A549 (cell line): ENCODE measurements at regions not wholly inside any gene's neighbourhood (a gene's known extent, or its start where the extent isn't known, plus 50 kb on each side); places are given as distances from the start of the nearest gene placed in this dataset.

ENCODE experiments used
- ATAC-seq, 2 experiments: fragments of 200-7000 bp in 1 of 2; fragments of >200 bp in 1 of 2; cut with Nextera tagmentation in 1 of 2; cut with Tn5 transposase in 1 of 2; 3 replicates each; pipeline versions ENCODE4 v1.8.0 to v1.9.1; 2018 to 2020; ENCODE audit warnings: mild to moderate bottlenecking in 1 of 2, moderate library complexity in 1 of 2
- CTCF ChIA-PET: fragments of 300-600 bp; sonication (Branson Sonifier 250); formaldehyde crosslinking; extraction: SDS; loops from one replicate; lab custom pipeline; 2021; ENCODE audit warnings: antibody characterized with exemption, inconsistent platforms; lab: Yijun Ruan, JAX
- POLR2A ChIA-PET: fragments of 350-600 bp; formaldehyde crosslinking; extraction: SDS; loops from one replicate; lab custom pipeline; 2021; ENCODE audit warnings: antibody characterized with exemption, inconsistent platforms; lab: Yijun Ruan, JAX
- DNase-seq, 2 experiments: peaks; one replicate each; pipeline versions ENCODE4 v3.0.0 to v3.0.0-alpha.2; 2011 to 2016; ENCODE audit warnings: low read depth in 1 of 2, low spot score in 1 of 2
- FAIRE-seq: peaks from 2 replicates; lab custom pipeline; 2011; peaks lifted over from hg19 to GRCh38; lab: Jason Lieb, UNC
- H3K27ac ChIP-seq, 2 experiments: fragments of >200 bp; sonication (Bioruptor Twin); formaldehyde crosslinking; 3 replicates each; pipeline ENCODE4 v1.5.1; 2016 to 2017
- H3K4me1 ChIP-seq: fragments of >200 bp; sonication (Bioruptor Twin); formaldehyde crosslinking; 3 replicates; pipeline ENCODE4 v1.6.1; 2016
- H3K4me2 ChIP-seq: fragments of >200 bp; sonication (Bioruptor Twin); formaldehyde crosslinking; 3 replicates; pipeline ENCODE4 v1.6.1; 2016
- H3K4me3 ChIP-seq: fragments of >200 bp; sonication (Bioruptor Twin); formaldehyde crosslinking; 3 replicates; pipeline ENCODE4 v1.5.1; 2016
- H3K9me3 ChIP-seq: fragments of >200 bp; sonication (Bioruptor Twin); formaldehyde crosslinking; 3 replicates; pipeline ENCODE4 v1.6.1; 2016
- ATOH8 ChIP-seq: fragments of 250-450 bp; sonication (Bioruptor Pico); IDR thresholded peaks from 2 replicates; pipeline ENCODE4 v1.5.0; 2020; ENCODE audit warnings: low read depth, mild to moderate bottlenecking, moderate library complexity
- BHLHE40 ChIP-seq: IDR thresholded peaks from 2 replicates; pipeline ENCODE4 v1.6.1; 2012; ENCODE audit warnings: low read depth, low read length, inconsistent platforms
- EHF ChIP-seq: fragments of 250-450 bp; sonication (Bioruptor Pico); IDR thresholded peaks from 2 replicates; pipeline ENCODE4 v1.5.0; 2020; ENCODE audit warnings: mild to moderate bottlenecking
- ESRRA ChIP-seq: fragments of 150-350 bp; IDR thresholded peaks from 2 replicates; pipeline ENCODE4 v1.6.1; 2014; ENCODE audit warnings: mild to moderate bottlenecking, low read length, borderline replicate concordance
- FOSB ChIP-seq: fragments of 250-450 bp; sonication (Bioruptor Pico); IDR thresholded peaks from 2 replicates; pipeline ENCODE4 v1.5.0; 2020; ENCODE audit warnings: mild to moderate bottlenecking, moderate library complexity
- FOSL2 ChIP-seq, 2 experiments: fragments of 450-650 bp in 1 of 2; fragments of >200 bp in 1 of 2; sonication (Bioruptor Twin) in 1 of 2; formaldehyde crosslinking; IDR thresholded peaks; 2 replicates each; pipeline versions ENCODE4 v1.5.0 to v1.6.1; 2016 to 2020; ENCODE audit warnings: mild to moderate bottlenecking in 1 of 2, moderate library complexity in 1 of 2
- HES2 ChIP-seq: fragments of >200 bp; sonication (Bioruptor Twin); formaldehyde crosslinking; IDR thresholded peaks from 2 replicates; pipeline ENCODE4 v1.6.1; 2016
- HEYL ChIP-seq: fragments of 250-450 bp; sonication (Bioruptor Pico); IDR thresholded peaks from 2 replicates; pipeline ENCODE4 v1.8.0; 2021; ENCODE audit warnings: mild to moderate bottlenecking, moderate library complexity
- HOXA7 ChIP-seq: fragments of 250-450 bp; sonication (Bioruptor Pico); IDR thresholded peaks from 2 replicates; pipeline ENCODE4 v1.5.0; 2020; ENCODE audit warnings: mild to moderate bottlenecking, moderate library complexity
- HOXB13 ChIP-seq: fragments of 250-450 bp; sonication (Bioruptor Pico); IDR thresholded peaks from 2 replicates; pipeline ENCODE4 v1.5.0; 2020; ENCODE audit warnings: low read depth, mild to moderate bottlenecking, moderate library complexity
- MAFK ChIP-seq: fragments of 450-650 bp; IDR thresholded peaks from 2 replicates; pipeline ENCODE4 v1.6.1; 2014; ENCODE audit not compliant: partially characterized antibody
- MYC ChIP-seq: IDR thresholded peaks from 2 replicates; pipeline ENCODE4 v1.6.1; 2012; ENCODE audit warnings: mild to moderate bottlenecking, inconsistent platforms, low read length, improper control_type of control experiment, borderline replicate concordance
- NFE2L2 ChIP-seq: fragments of 150-350 bp; conservative IDR thresholded peaks from 2 replicates; pipeline ENCODE4 v1.6.1; 2014; ENCODE audit warnings: low read length
- POLR2AphosphoS2 ChIP-seq: conservative IDR thresholded peaks from 2 replicates; pipeline ENCODE4 v1.6.1; 2012; ENCODE audit warnings: low read length, improper control_type of control experiment, inconsistent platforms
- RAD21 ChIP-seq, 2 experiments: fragments of >200 bp in 1 of 2; sonication (Bioruptor Twin) in 1 of 2; formaldehyde crosslinking in 1 of 2; IDR thresholded peaks in 1 of 2; conservative IDR thresholded peaks in 1 of 2; 2 replicates in 1 of 2; 3 replicates in 1 of 2; pipeline ENCODE4 v1.6.1; 2012 to 2018; ENCODE audit warnings: inconsistent platforms in 1 of 2
- REST ChIP-seq: fragments of 200-600 bp; sonication (generic); IDR thresholded peaks from 2 replicates; pipeline ENCODE4 v1.6.1; 2016; ENCODE audit warnings: antibody characterized with exemption, mild to moderate bottlenecking, moderate library complexity
- SMC3 ChIP-seq: fragments of >200 bp; sonication (Bioruptor Twin); formaldehyde crosslinking; IDR thresholded peaks from 3 replicates; pipeline ENCODE4 v1.6.1; 2018; ENCODE audit warnings: inconsistent platforms
- SREBF2 ChIP-seq: fragments of 450-650 bp; IDR thresholded peaks from 2 replicates; pipeline ENCODE4 v1.6.1; 2014; ENCODE audit warnings: mild to moderate bottlenecking, moderate library complexity
- TFCP2L1 ChIP-seq: fragments of 250-450 bp; sonication (Bioruptor Pico); IDR thresholded peaks from 2 replicates; pipeline ENCODE4 v1.5.0; 2021; ENCODE audit warnings: mild to moderate bottlenecking
- ZC3H11A ChIP-seq: fragments of 450-650 bp; IDR thresholded peaks from 2 replicates; pipeline ENCODE4 v1.6.1; 2014; ENCODE audit warnings: antibody characterized with exemption, mild to moderate bottlenecking
- ZFP36 ChIP-seq: fragments of 450-650 bp; IDR thresholded peaks from 2 replicates; pipeline ENCODE4 v1.6.1; 2014; ENCODE audit warnings: borderline replicate concordance; ENCODE audit not compliant: partially characterized antibody
- WGBS: methylation state at CpG from one replicate; pipeline ENCODE4 v1.1.6; 2017; ENCODE audit errors: missing lambda C conversion rate; 5-methylcytosine and 5-hydroxymethylcytosine counted together
- TF ChIP-seq, protein P1 (sequence below): fragments of >200 bp; sonication (Bioruptor Twin); formaldehyde crosslinking; IDR thresholded peaks from 3 replicates; pipeline ENCODE4 v1.5.1; 2016
- TF ChIP-seq, protein P2 (sequence below): IDR thresholded peaks from 2 replicates; pipeline ENCODE4 v1.6.1; 2012

DNA sequence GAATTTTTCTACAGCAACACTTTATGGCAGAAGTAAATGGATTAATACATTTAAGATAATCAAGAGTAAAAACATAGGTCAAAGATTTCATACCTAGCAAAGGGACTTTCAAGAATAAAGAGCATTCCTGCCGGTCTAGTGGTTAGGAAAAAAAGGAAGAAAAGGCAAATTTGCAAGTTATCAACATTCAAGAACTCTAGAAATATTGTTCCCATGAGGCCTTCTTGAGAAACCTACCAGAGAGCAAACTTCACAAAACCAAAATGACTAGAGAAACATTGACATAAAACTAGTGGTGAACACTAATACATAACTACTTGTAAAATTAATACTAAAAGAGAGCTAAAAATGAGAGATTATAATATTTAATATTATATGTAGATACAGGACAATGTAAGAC lies 320.2 kb upstream of the RGMB start (continued):
- TF ChIP-seq HOXA7 (CRISPR knock-in tag) = no peak
- no peak for TF ChIP-seq ATOH8
- no peak for TF ChIP-seq BHLHE40
- TF ChIP-seq, protein P1, sequence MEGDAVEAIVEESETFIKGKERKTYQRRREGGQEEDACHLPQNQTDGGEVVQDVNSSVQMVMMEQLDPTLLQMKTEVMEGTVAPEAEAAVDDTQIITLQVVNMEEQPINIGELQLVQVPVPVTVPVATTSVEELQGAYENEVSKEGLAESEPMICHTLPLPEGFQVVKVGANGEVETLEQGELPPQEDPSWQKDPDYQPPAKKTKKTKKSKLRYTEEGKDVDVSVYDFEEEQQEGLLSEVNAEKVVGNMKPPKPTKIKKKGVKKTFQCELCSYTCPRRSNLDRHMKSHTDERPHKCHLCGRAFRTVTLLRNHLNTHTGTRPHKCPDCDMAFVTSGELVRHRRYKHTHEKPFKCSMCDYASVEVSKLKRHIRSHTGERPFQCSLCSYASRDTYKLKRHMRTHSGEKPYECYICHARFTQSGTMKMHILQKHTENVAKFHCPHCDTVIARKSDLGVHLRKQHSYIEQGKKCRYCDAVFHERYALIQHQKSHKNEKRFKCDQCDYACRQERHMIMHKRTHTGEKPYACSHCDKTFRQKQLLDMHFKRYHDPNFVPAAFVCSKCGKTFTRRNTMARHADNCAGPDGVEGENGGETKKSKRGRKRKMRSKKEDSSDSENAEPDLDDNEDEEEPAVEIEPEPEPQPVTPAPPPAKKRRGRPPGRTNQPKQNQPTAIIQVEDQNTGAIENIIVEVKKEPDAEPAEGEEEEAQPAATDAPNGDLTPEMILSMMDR = no peak
- TF ChIP-seq EHF = no peak
- no peak for TF ChIP-seq TFCP2L1 (CRISPR knock-in tag)
- TF ChIP-seq, all 56 proteins: peak for 0

- H3K27ac ChIP-seq = no peak overlapping the region
- WGBS = 26% methylated on average over 1 of the region's 1 CpG
- ChIA-PET CTCF (interaction anchor here (0.5 to 1.2 kb wide), 2 partner anchors 272 to 318 kb away, joined by 3 to 4 read pairs; no protein-coding TSS in a partner anchor), POLR2A (no interaction called here)
- no peaks in the 10 kb centered on the region for H3K9me3 ChIP-seq
- DNase-seq = no peak
- no peak overlapping the region for H3K4me2 ChIP-seq
- TF ChIP-seq ZFP36 (no peak), FOSL2 (IDR thresholded peaks at IDR 0.05) (no peak), FOSL2 (CRISPR knock-in tag; IDR thresholded peaks at IDR 0.05) (no peak), FOSB (no peak), MAFK (no peak), HOXB13 (CRISPR knock-in tag) (no peak), HES2 (no peak), REST (no peak), ESRRA (no peak), POLR2AphosphoS2 (no peak), HOXA7 (CRISPR knock-in tag) (no peak), HEYL (CRISPR knock-in tag) (no peak)
- TF ChIP-seq, protein P2, sequence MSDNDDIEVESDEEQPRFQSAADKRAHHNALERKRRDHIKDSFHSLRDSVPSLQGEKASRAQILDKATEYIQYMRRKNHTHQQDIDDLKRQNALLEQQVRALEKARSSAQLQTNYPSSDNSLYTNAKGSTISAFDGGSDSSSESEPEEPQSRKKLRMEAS = no peak
- no peaks in the 10 kb centered on the region for H3K4me1 ChIP-seq
- no peak for FAIRE-seq
- ATAC-seq = no peak
- H3K4me3 ChIP-seq = no peak overlapping the region
These were observed 319.1 kb upstream of the RGMB start for GRCh38 chr5:98454407-98454806.

DNA sequence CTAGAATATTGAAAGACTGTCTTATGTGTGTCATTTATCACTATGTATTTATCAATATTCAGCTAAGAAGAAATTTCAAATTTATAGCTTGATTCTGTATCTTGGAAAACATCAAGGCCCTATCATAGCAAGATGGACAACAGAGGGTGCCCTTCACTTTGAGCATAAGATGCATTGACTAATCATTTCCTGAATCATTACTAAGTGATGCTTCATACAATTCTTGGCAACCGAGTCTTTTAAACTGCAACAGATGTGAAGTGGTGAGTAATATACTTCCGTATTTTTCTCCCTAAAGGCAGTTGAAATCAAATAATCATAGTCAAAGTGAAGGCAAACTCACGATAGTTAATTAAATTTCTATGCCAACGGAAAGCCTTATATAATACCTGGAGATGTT lies 318.6 kb upstream of the RGMB start:
- H3K9me3 ChIP-seq = no peaks in the 10 kb centered on the region

More for the DNA sequence above, 318.6 kb upstream of the RGMB start:
- POLR2A ChIA-PET = no interaction called here
- no peak for FAIRE-seq
- Histone ChIP-seq H3K4me3 (no peak overlapping the region), H3K4me2 (peak overlapping the region; percentile 48), H3K27ac (no peak overlapping the region), H3K4me1 (no peaks in the 10 kb centered on the region)
- no peak for TF ChIP-seq SREBF2
- no peak for TF ChIP-seq ZC3H11A
- no peak for TF ChIP-seq NFE2L2
- 0 out of 5 replicates have a peak, but pooled peaks have one; percentile 4 to 19 for TF ChIP-seq RAD21 (conservative IDR thresholded peaks at IDR 0.05 in 1 of 2, IDR thresholded peaks at IDR 0.05 in 1 of 2)
- TF ChIP-seq, protein P1 = peak; percentile 19; the same call in 1 of the 3 replicates
- no peak for TF ChIP-seq MYC
- TF ChIP-seq SMC3 = peak; percentile 15; the same call in 1 of the 3 replicates
- 11% methylated on average over 4 of the region's 4 CpGs for WGBS
- peak in 1 of 2 experiments; percentile 18 for DNase-seq
- no peak for ATAC-seq
- CTCF ChIA-PET = interaction anchor here (1.2 kb wide), 1 partner anchor 318 kb away, joined by 4 read pairs; no protein-coding TSS in a partner anchor
